Testis (tissue), 2 donors: ENCODE measurements at regions not wholly inside any gene's neighbourhood (a gene's known extent, or its start where the extent isn't known, plus 50 kb on each side); places are given as distances from the start of the nearest gene placed in this dataset.

ENCODE experiments used
- DNase-seq: peaks from one replicate; pipeline ENCODE4 v3.0.0-alpha.2; 2019
- H3K27ac ChIP-seq, 2 donors: fragments of 200-600 bp; sonication (generic); one replicate each; pipeline ENCODE4 v1.5.1; 2019
- H3K27me3 ChIP-seq: fragments of 200-600 bp; sonication (generic); one replicate; pipeline ENCODE4 v1.5.1; 2019
- H3K36me3 ChIP-seq: fragments of 200-600 bp; sonication (generic); one replicate; pipeline ENCODE4 v1.5.1; 2017; ENCODE audit warnings: low read depth; ENCODE audit errors: missing control alignments
- H3K4me1 ChIP-seq: fragments of 200-600 bp; sonication (generic); one replicate; pipeline ENCODE4 v1.5.1; 2019
- H3K4me3 ChIP-seq, 2 donors: fragments of 200-600 bp; sonication (generic); one replicate each; pipeline ENCODE4 v1.5.1; 2017 to 2019
- H3K9me3 ChIP-seq: fragments of 200-600 bp; sonication (generic); one replicate; pipeline ENCODE4 v1.5.1; 2017
- POLR2A ChIP-seq: fragments of 450-650 bp; IDR thresholded peaks from one replicate; pipeline ENCODE4 v1.6.1; 2017; ENCODE audit warnings: antibody characterized with exemption, mild to moderate bottlenecking, moderate library complexity
- WGBS, 2 donors: methylation state at CpG; one replicate each; pipeline ENCODE4 v1.1.5; 2018; 5-methylcytosine and 5-hydroxymethylcytosine counted together
- intact Hi-C: fragments of 100-400 bp; cut with DNase I; formaldehyde crosslinking; loops from one replicate; pipeline ENCODE4 v1.15.1; 2023; ENCODE audit warnings: low total_unique reads
- TF ChIP-seq, protein P1 (sequence below), 3 experiments: fragments of 450-650 bp in 2 of 3; fragments of 200-600 bp in 1 of 3; sonication (generic) in 1 of 3; IDR thresholded peaks; one replicate each; pipeline ENCODE4 v1.5.1; 2016 to 2019; ENCODE audit warnings: antibody characterized with exemption in 3 of 3, mild to moderate bottlenecking in 2 of 3, moderate library complexity in 1 of 3

- WGBS, 2 donors: 79 to 87% methylated on average over 5 of the region's 5 CpGs
- H3K4me1 ChIP-seq: no peaks in the 10 kb centered on the region
- H3K27me3 ChIP-seq: no peaks in the 10 kb centered on the region
- DNase-seq: no peak
- TF ChIP-seq POLR2A: no peak
- TF ChIP-seq, protein P1, sequence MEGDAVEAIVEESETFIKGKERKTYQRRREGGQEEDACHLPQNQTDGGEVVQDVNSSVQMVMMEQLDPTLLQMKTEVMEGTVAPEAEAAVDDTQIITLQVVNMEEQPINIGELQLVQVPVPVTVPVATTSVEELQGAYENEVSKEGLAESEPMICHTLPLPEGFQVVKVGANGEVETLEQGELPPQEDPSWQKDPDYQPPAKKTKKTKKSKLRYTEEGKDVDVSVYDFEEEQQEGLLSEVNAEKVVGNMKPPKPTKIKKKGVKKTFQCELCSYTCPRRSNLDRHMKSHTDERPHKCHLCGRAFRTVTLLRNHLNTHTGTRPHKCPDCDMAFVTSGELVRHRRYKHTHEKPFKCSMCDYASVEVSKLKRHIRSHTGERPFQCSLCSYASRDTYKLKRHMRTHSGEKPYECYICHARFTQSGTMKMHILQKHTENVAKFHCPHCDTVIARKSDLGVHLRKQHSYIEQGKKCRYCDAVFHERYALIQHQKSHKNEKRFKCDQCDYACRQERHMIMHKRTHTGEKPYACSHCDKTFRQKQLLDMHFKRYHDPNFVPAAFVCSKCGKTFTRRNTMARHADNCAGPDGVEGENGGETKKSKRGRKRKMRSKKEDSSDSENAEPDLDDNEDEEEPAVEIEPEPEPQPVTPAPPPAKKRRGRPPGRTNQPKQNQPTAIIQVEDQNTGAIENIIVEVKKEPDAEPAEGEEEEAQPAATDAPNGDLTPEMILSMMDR (IDR thresholded peaks at IDR 0.05): no peak
- intact Hi-C loops: no loop called here
- H3K4me3 ChIP-seq: no peak overlapping the region
- no peak overlapping the region for H3K27ac ChIP-seq
- no peaks in the 10 kb centered on the region for H3K9me3 ChIP-seq
- H3K36me3 ChIP-seq: no peaks in the 10 kb centered on the region
Measured at GRCh38 chr1:29485096-29485925, 249.0 kb downstream of the PTPRU start.

DNA sequence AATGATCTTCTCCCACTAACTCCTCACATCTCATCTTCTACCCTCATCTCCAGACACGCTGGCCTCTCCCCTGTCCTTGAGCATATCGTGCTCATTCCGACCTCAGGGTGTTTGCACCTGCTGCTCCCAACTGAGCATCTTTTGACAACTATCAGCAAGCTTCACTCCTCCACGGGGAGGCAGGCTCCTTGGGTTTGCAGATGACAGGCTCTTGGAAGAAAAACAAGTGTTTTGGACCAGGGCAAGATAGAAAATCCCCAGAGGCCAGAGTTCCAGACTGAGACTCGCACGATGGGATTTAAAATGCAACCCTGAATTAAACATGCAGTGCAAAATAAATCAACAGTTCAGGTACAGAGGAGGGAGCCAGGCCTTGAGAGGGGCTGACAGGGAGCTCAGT lies 246.7 kb downstream of the PTPRU start:
- no peak for TF ChIP-seq POLR2A
- no peak overlapping the region for H3K4me3 ChIP-seq
- no peaks in the 10 kb centered on the region for H3K4me1 ChIP-seq
- no peak for DNase-seq
- WGBS, 2 donors: 44 to 60% methylated on average over 6 of the region's 6 CpGs
- H3K36me3 ChIP-seq: no peaks in the 10 kb centered on the region
- no peaks in the 10 kb centered on the region for H3K9me3 ChIP-seq
- H3K27ac ChIP-seq: no peak overlapping the region
- intact Hi-C loops: no loop called here
- H3K27me3 ChIP-seq: no peaks in the 10 kb centered on the region

- Histone ChIP-seq H3K27me3 (no peaks in the 10 kb centered on the region), H3K9me3 (no peaks in the 10 kb centered on the region), H3K27ac (no peak overlapping the region), H3K4me3 (no peak overlapping the region), H3K4me1 (no peaks in the 10 kb centered on the region), H3K36me3 (no peaks in the 10 kb centered on the region)
- intact Hi-C loops: no loop called here
- 90 to 94% methylated on average over 2 of the region's 2 CpGs for WGBS, 2 donors
- no peak for DNase-seq
- TF ChIP-seq POLR2A: no peak
- TF ChIP-seq, protein P1 (IDR thresholded peaks at IDR 0.05): no peak
Measured at GRCh38 chr1:29482064-29482463, 245.7 kb downstream of the PTPRU start.

- Histone ChIP-seq H3K36me3 (no peaks in the 10 kb centered on the region), H3K27me3 (no peaks in the 10 kb centered on the region), H3K4me3 (no peak overlapping the region), H3K27ac (no peak overlapping the region), H3K9me3 (no peaks in the 10 kb centered on the region), H3K4me1 (no peaks in the 10 kb centered on the region)
- intact Hi-C loops: no loop called here
- no peak for TF ChIP-seq POLR2A
- TF ChIP-seq, protein P1 (IDR thresholded peaks at IDR 0.05): no peak
- no peak for DNase-seq
- 68 to 69% methylated on average over 5 of the region's 5 CpGs for WGBS, 2 donors
Measured at GRCh38 chr1:29481031-29481430, 244.7 kb downstream of the PTPRU start.

GRCh38 chr1:29478879-29479278 lies 242.6 kb downstream of the PTPRU start:
- WGBS, 2 donors: 32 to 34% methylated on average over 7 of the region's 7 CpGs
- TF ChIP-seq, protein P1 (IDR thresholded peaks at IDR 0.05): no peak
- TF ChIP-seq POLR2A: no peak
- H3K27me3 ChIP-seq: no peaks in the 10 kb centered on the region

More at GRCh38 chr1:29478879-29479278, 242.6 kb downstream of the PTPRU start:
- H3K4me3 ChIP-seq: no peak overlapping the region
- no peaks in the 10 kb centered on the region for H3K4me1 ChIP-seq
- DNase-seq: no peak
- H3K27ac ChIP-seq: no peak overlapping the region
- no peaks in the 10 kb centered on the region for H3K36me3 ChIP-seq
- H3K9me3 ChIP-seq: no peaks in the 10 kb centered on the region
- intact Hi-C loops: no loop called here
